ENCODE measurements at regions not wholly inside any gene's neighbourhood (a gene's known extent, or its start where the extent isn't known, plus 50 kb on each side); places are given as distances from the start of the nearest gene placed in this dataset.

DNA sequence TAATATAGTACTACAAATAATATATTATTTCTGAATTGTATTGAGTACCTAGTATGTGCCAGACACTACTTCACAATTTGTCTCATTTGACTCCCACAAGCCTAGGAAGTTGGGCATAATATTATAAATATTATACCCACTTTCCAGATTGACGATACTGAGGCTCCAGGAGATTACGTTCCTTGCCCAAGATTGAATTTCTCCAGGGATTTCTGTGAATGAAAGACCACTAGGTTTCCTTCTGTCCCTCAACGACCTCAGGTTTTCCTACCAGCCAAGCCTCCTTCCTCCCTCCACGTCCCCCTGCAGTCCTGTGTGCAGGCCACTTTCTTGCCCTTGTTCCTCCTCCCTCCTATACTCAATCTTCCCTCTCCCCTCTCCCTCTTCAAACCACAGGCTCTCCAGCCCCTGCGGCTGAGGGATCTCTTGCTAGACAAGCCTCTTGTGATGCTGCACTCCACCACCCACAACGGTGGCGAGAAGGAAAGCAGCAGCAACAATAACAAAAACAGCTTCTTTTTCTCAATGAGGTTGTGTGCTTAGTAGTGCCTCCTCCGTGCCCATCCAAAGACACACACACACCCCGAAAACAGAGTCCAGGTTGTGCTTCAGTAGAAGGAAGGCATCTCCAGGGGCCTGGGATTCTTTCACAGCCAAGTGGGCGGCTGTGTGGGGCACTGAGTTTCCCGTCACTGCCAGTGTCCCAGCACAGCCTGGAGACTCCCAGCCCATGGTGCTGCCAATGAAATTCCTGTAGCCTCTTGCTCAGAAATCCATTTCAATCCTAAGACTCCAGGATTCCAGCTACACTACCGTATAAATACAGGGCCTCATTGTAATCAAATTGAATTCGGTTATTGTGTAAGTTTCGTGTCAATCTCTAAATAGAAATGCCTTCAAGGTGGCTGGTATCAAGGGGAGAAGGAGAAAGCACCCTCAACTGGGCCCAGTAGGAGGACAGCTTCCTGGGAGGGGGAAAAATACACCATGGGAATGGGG, 94.4 kb downstream of the NCR2 start:
- DNase-seq: no peak

DNA sequence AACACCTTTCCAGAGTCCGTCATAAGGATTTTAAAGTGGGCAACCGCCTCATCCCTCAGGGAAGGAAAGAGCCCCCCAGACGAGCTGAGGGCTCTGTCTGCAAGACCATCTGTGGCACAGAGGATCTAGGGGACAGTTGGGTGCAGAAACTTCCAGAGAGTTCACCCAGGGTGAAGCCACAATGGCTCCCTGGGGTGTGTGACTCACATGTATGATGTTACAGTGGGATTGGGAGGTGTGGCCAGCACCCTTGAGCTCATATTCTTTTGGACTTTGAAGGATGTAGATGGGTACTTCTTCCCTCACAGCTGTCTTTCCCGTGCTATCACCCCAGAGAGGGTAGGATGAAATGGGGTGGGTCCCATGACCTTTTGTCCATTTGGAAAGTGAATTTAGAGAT, 95.5 kb downstream of the NCR2 start:
- no peak for DNase-seq

GRCh38 chr6:41432280-41432679, 96.9 kb downstream of the NCR2 start:
- no peak for DNase-seq

DNA sequence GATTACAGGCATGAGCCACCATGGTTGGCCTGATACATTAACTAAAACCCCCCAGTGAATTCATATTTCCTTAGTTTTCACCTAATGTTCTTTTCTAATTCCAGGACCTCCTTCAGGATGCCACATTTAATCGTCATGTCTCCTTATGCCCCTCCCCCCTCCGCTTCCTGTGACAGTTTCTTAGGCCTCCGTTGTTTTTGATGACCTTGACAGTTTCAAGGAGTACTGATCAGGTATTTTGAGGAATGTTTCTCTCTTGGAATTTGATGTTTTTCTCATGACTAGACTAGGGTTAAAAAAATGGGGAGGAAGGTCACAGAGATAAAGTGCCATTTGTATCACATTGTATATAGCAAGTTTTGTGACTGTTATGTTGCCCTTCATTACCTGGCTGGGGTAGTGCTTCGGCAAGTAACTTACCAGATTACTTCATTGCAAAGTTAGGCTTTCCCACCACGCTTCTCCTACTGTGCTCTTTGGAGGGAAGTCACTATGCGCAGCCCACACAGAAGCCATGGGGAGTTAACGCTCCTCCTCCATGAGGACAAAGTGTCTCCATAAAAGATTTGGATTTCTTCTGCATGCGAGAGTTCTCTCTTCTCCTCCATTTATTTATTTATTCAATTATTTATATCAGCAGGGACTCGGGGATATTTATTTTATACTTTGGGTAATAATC, 99.5 kb downstream of the NCR2 start:
- no peak for DNase-seq

- no peak for DNase-seq
Observed at GRCh38 chr6:41437604-41438003, 102.2 kb downstream of the NCR2 start.

DNA sequence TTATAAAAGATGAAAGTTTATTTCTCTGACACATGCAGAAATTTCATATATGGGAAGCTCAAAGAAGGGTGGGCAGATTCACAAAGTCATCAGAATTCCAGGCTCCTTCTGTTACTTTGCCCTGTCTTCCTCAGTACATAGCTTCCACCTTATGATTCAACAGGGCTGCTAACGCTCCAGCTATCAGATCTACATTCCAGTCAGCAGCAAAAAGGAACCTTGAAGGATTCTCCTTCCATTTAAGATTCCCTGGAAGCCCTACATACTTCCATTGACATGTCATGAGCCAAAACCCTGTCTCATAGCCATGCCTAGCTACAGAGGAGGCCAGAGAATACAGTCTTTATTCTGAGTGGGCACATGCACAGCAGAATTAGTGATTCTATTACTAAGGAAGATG, 103.3 kb downstream of the NCR2 start:
- DNase-seq: no peak

GRCh38 chr6:41439524-41440418, 104.4 kb downstream of the NCR2 start:
- DNase-seq: peak; percentile 67 to 85

DNA sequence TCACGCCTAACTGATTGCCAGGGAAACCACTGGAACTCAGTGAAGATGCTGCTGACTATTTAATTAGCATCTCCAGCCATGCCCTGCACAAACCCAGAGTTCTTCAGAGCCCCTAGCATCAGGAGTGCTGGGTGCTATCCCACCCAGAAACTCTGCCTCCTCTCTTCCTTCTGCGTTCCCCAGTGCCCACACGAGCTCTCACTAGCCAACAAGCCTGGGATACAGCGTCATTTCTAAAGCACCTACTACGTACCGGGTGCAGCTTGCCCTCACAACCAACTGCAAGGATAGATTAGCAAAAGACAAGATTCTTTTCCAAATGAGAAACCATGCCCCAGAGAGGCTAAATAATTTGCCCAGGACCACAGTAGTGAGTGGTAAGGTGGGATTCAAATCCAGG, 105.2 kb upstream of the FOXP4 start:
- DNase-seq: no peak

DNA sequence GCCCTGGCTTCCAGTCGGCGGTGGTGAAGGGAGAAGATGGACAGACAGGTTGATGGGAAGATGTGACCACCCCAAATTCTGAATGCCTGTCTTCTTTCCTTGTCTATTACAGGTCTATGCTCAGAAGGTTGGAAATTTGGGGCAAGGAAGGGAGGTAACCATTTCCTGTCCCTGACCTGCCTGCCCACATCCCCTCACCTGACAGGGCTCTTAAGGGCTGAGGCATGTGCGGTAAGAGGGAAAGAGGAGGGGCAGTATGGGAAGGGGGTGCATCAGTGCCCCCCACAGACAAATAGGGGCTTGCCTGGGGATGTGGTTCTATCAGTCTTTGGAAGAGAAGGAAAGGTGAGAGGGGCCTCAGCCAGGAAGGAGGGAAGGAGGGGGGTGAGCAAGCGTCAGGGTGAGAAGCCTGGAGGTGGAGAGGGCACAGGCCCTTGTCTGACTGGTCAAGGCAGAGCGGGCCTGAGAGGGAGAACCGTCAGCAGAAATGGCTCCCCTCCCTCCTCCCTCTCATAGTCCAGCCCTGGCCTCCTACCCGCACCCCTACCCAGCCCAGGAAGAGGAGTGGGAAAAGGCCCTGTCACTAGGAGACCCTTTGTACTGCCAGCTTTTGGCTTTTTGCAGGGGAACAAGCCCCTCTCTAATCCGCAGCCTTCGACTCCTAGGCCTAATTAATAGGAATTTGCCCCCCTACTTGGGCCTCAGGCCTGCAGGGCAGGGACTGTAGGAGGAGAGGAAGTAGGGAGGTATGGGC, 104.4 kb upstream of the FOXP4 start:
- DNase-seq: no peak

- DNase-seq: no peak
Observed at GRCh38 chr6:41442352-41442672, 103.9 kb upstream of the FOXP4 start.

DNA sequence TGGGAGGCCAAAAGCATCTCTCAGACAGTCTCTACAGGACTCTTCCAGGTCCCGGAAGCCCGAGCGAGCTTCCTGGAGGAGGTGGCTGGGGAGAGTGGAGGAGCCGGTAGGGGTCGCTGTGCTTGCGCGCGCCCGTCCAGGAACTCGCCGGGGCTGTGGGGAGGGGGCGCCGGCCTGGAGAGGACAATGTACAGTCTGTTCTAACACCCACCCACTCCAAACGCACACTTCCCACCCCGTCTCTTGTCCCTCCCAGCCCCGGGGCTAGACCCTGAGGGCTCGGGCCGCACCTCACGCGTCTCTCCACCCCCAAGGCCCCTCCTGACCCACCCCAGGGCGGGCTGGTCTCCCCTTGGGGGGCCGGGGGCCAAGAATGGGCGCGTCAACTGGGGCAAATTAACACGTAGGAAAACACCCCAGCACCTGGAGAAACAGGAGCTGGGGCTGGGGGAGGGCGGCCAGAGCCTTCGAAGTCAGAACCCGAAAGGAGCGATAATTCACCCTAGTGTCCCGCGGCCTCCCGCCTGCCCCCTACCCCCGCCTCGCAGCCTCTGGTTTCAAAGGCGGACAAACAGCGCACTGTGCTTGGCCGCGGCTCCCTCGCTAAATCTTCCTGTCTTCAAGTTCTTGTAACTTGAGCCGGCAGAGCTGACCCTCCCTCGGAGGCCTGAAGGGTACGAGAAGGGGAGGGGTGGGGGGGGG, 103.2 kb upstream of the FOXP4 start:
- DNase-seq: peak in 1 of 2 experiments; percentile 48

DNA sequence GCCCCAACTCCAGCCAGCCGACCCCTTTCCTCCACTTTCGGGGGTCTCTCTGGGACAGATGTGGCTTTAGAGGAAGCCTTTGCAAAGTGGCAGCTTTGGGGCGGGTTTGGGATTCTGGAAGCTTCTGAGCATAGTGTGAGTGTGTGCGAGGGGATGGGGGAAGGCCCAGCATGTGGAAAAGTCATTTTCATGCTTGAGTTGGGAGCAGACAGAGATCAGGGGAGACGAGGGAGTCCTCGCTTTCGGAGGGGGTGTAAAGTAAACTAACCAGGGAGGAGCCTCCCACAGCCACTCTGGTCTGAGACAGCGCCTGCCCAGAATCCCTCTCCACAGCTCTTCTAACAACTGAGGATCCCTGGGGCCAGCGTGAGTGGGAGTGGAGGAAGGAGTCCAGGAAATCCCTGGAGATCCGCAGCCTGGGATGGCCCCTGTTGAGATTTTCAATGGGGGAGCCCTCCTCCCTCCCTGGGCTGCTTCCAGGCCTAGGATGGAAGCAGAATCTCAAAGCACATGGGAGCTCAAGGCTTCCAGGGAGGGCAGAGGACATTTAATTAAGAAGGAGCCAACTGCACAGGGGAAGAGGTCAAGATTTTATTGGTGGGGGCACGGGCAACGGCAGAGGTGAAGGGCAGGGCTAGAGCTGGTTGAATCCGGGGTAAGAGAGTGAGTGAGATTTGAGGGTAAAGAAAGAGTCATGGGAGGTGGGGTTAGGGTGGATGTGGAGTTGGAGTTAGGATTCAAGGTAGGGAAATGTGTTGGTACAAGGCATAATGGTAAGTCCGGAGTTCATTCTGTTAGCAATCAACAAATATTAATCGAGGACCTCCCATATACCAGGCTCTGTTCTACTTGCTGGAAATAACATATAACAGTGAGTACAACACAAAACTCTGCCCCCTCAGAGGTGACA, 102.3 kb upstream of the FOXP4 start:
- no peak for DNase-seq

DNA sequence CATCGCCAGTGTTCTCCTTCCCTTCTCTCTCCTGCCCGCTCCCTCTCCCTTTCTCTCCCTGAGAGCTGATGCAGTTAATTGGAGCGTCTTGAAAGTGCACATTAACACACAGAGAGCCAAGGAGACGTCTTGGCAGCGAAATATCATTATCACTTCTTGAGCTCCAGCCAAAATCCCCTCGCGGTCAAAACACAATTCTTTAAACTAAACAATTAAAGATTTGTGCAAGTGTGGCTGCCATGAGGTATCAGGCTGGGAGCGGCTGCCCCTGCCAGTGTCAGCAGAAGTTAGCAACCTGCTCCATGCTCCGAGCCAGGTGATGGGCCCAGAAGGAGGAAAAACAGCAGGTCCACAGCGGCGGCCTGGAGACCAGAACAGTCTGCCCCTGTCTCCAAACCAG, 100.9 kb upstream of the FOXP4 start:
- DNase-seq: no peak

DNA sequence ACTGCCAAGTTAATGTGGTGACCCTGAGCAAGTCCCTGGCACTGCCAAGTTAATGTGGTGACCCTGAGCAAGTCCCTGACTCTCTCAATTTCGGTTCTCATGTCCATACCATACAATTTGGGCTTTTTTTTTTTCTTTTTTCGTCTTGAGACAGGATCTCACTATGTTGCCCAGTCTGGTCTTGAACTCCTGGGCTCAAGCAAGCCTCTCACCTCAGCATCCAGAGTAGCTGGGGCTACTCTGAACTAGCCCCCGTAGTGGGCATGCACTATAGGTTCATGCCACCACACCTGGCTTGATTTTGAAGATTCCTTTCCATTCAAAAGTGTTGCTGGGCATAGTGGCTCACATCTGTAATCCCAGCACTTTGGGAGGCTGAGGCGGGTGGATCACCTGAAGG, 100.0 kb upstream of the FOXP4 start:
- no peak for DNase-seq

GRCh38 chr6:41446907-41447545, 99.2 kb upstream of the FOXP4 start:
- no peak for DNase-seq

DNA sequence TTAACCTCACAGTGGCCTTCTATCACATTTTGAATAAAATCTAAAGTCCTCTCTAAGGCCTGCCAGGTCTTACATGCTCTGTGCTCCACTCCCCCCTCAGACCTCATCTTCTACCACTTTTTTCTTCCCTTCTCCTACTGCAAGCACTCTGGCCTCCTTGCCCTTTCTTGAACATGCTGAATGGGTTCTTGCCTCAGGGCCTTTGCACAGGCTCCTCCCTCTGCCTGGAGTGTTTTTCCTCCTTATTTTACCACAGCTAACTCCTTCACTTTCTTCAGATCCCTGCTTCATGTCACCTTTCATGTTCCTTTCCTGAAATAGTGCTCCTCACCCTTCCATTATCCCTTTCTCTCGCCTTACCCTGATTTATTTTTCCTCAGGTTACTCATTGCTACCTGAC, 97.9 kb upstream of the FOXP4 start:
- DNase-seq: no peak

GRCh38 chr6:41449399-41450245, 96.6 kb upstream of the FOXP4 start:
- peak in 1 of 2 experiments; percentile 6 for DNase-seq

DNA sequence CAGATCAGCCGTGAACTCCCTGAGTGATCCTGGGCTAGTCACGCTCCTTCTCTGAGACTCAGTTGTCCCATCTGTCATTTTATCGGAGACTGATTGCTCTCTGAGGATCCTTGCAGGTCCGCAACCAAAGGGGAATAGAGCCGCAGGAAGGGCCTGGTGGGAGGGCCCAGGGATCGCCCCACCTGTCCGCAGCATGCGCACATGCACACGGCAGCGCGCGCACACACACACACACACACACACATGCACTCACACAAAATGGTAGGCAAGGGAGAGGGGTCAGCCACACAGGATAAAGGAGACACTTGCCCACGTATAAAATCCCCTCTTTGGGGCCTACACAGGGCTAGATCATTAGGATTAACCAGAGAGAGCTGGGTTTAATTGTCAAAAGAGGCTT, 95.6 kb upstream of the FOXP4 start:
- DNase-seq: no peak

DNA sequence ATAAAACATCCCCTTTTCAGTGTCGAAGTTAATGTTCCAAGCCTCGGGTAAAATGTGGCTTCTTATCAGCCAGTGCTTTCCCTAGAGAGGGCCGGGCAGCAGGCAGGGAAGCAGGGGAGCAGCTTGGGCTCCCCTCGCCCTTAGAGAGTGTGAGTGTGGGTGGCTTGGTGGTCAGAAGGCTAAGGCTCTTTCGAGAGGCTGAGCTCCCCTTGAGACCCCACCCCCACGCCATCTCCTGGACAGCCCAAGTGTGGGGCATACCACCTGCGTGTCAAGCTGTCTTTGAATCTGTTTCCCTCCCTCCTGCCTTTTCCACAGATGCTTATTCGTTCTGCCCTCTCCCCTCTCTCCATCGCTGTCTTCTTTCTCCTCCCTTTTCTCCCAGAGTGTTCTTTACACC, 95.1 kb upstream of the FOXP4 start:
- peak; percentile 40 to 60 for DNase-seq

Data from NCI-H524 (cell line).